Anterior cingulate cortex (tissue), 58 donors: ENCODE measurements at regions not wholly inside any gene's neighbourhood (a gene's known extent, or its start where the extent isn't known, plus 50 kb on each side); places are given as distances from the start of the nearest gene placed in this dataset.

Source experiments
- DNase-seq, 58 donors: peaks; one replicate each; lab custom pipeline; 2025; lab: John Stamatoyannopoulos, UW

- DNase-seq, result no peak
Measured at GRCh38 chr16:80314042-80314441, 226.8 kb upstream of the DYNLRB2 start.

- peak in 1 of 58 donors; percentile 2 for DNase-seq
Measured at GRCh38 chr16:80309178-80309577, 231.6 kb upstream of the DYNLRB2 start.

GRCh38 chr16:80305410-80305809, 235.4 kb upstream of the DYNLRB2 start:
- DNase-seq, result no peak

GRCh38 chr16:80303691-80304090, 237.1 kb upstream of the DYNLRB2 start:
- DNase-seq, result peak in 4 of 58 donors; percentile 1 to 9 (median 2)

- DNase-seq, result no peak
Measured at GRCh38 chr16:80300876-80301275, 239.9 kb upstream of the DYNLRB2 start.

GRCh38 chr16:80300456-80300855, 240.3 kb upstream of the DYNLRB2 start:
- no peak for DNase-seq

- DNase-seq, result no peak
Measured at GRCh38 chr16:80299416-80299815, 241.4 kb upstream of the DYNLRB2 start.

- DNase-seq, result no peak
Measured at GRCh38 chr16:80298676-80299075, 242.1 kb upstream of the DYNLRB2 start.

- DNase-seq, result no peak
Measured at GRCh38 chr16:80296034-80296433, 244.8 kb upstream of the DYNLRB2 start.

GRCh38 chr16:80294172-80294571, 246.6 kb upstream of the DYNLRB2 start:
- DNase-seq, result no peak

GRCh38 chr16:80288616-80289015, 252.2 kb upstream of the DYNLRB2 start:
- no peak for DNase-seq

GRCh38 chr16:80287674-80288073, 253.1 kb upstream of the DYNLRB2 start:
- DNase-seq, result no peak

- no peak for DNase-seq
Measured at GRCh38 chr16:80285104-80285503, 255.7 kb upstream of the DYNLRB2 start.

GRCh38 chr16:80283466-80284392, 257.1 kb upstream of the DYNLRB2 start:
- DNase-seq, result no peak

GRCh38 chr16:80280557-80280956, 260.2 kb upstream of the DYNLRB2 start:
- DNase-seq, result no peak

GRCh38 chr16:80279656-80280055, 261.1 kb upstream of the DYNLRB2 start:
- no peak for DNase-seq

- no peak for DNase-seq
Measured at GRCh38 chr16:80277182-80277581, 263.6 kb upstream of the DYNLRB2 start.

- no peak for DNase-seq
Measured at GRCh38 chr16:80274576-80275191, 266.1 kb upstream of the DYNLRB2 start.

GRCh38 chr16:80273635-80274538, 266.9 kb upstream of the DYNLRB2 start:
- DNase-seq, result no peak

- no peak for DNase-seq
Measured at GRCh38 chr16:80265624-80266306, 275.0 kb upstream of the DYNLRB2 start.
